Liver (tissue), 3 donors: ENCODE measurements at regions not wholly inside any gene's neighbourhood (a gene's known extent, or its start where the extent isn't known, plus 50 kb on each side); places are given as distances from the start of the nearest gene placed in this dataset.

Experiments used
- EGR1 ChIP-seq, 2 donors: IDR thresholded peaks; 2 replicates each; pipeline ENCODE4 v1.6.1; 2016 to 2018; ENCODE audit warnings: antibody characterized with exemption in 2 of 2, low read depth in 2 of 2
- FOXA1 ChIP-seq: IDR thresholded peaks from 2 replicates; pipeline ENCODE4 v1.6.1; 2016; ENCODE audit warnings: antibody characterized with exemption
- GABPA ChIP-seq, 2 donors: IDR thresholded peaks in 1 of 2; conservative IDR thresholded peaks in 1 of 2; 2 replicates each; pipeline ENCODE4 v1.6.1; 2016; ENCODE audit warnings: antibody characterized with exemption in 2 of 2, mild to moderate bottlenecking in 1 of 2, moderate library complexity in 1 of 2
- JUND ChIP-seq, 2 donors: IDR thresholded peaks; 2 replicates each; pipeline ENCODE4 v1.6.1; 2016; ENCODE audit warnings: antibody characterized with exemption in 2 of 2
- NR2F2 ChIP-seq: IDR thresholded peaks from 2 replicates; pipeline ENCODE4 v1.6.1; 2016; ENCODE audit warnings: antibody characterized with exemption
- RAD21 ChIP-seq, 2 donors: IDR thresholded peaks; 2 replicates each; pipeline ENCODE4 v1.6.1; 2016; ENCODE audit warnings: antibody characterized with exemption in 2 of 2, mild to moderate bottlenecking in 2 of 2
- SP1 ChIP-seq: IDR thresholded peaks from 2 replicates; pipeline ENCODE4 v1.6.1; 2018; ENCODE audit warnings: antibody characterized with exemption, mild to moderate bottlenecking
- TAF1 ChIP-seq: conservative IDR thresholded peaks from 2 replicates; pipeline ENCODE4 v1.6.1; 2016; ENCODE audit warnings: antibody characterized with exemption, mild to moderate bottlenecking
- YY1 ChIP-seq: IDR thresholded peaks from 2 replicates; pipeline ENCODE4 v1.6.1; 2016; ENCODE audit warnings: antibody characterized with exemption, mild to moderate bottlenecking
- TF ChIP-seq, protein P1 (sequence below): fragments of 150-350 bp; IDR thresholded peaks from 2 replicates; pipeline ENCODE4 v1.5.1; 2017; ENCODE audit warnings: improper control_type of control experiment, low read depth, low read length; ENCODE audit not compliant: missing input control
- TF ChIP-seq, protein P2 (sequence below): IDR thresholded peaks from 2 replicates; pipeline ENCODE4 v1.6.1; 2016; ENCODE audit warnings: antibody characterized with exemption
- TF ChIP-seq, protein P3 (sequence below): IDR thresholded peaks from 2 replicates; pipeline ENCODE4 v1.6.1; 2016; ENCODE audit warnings: antibody characterized with exemption
- TF ChIP-seq, protein P4 (sequence below): IDR thresholded peaks from 2 replicates; pipeline ENCODE4 v1.6.1; 2016; ENCODE audit warnings: antibody characterized with exemption, mild to moderate bottlenecking
- TF ChIP-seq, protein P5 (sequence below): IDR thresholded peaks from 2 replicates; pipeline ENCODE4 v1.6.1; 2016; ENCODE audit warnings: antibody characterized with exemption
- donor health status: healthy.
- donor health status: healthy.

DNA sequence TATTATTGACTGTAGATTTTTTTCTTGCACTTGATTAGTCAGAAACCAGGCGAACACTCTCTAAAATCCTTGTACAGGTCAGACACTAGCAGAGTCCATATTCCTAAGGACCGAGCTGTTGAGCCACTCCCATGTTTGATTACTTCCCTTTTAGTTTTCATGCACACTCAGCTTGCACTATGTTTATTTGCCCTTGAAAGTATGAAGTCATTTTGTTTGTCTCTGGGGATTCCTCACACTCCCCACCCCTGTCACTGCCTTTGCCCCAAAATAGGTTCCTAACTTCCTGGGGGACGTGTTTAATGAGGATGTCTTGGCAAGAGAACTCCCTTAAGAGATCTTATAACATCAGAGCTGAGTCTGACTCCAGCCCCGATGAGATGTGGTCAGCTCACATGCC lies 182.1 kb downstream of the EVX1 start:
- TF ChIP-seq, protein P1, sequence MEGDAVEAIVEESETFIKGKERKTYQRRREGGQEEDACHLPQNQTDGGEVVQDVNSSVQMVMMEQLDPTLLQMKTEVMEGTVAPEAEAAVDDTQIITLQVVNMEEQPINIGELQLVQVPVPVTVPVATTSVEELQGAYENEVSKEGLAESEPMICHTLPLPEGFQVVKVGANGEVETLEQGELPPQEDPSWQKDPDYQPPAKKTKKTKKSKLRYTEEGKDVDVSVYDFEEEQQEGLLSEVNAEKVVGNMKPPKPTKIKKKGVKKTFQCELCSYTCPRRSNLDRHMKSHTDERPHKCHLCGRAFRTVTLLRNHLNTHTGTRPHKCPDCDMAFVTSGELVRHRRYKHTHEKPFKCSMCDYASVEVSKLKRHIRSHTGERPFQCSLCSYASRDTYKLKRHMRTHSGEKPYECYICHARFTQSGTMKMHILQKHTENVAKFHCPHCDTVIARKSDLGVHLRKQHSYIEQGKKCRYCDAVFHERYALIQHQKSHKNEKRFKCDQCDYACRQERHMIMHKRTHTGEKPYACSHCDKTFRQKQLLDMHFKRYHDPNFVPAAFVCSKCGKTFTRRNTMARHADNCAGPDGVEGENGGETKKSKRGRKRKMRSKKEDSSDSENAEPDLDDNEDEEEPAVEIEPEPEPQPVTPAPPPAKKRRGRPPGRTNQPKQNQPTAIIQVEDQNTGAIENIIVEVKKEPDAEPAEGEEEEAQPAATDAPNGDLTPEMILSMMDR: no peak
- TF ChIP-seq EGR1 (IDR thresholded peaks at IDR 0.05; ENCODE audit: low read depth in 2 of 2) (no peak), FOXA1 (no peak), SP1 (no peak), NR2F2 (no peak), TAF1 (no peak), JUND (IDR thresholded peaks at IDR 0.05) (no peak), RAD21 (IDR thresholded peaks at IDR 0.05) (no peak), GABPA (IDR thresholded peaks at IDR 0.05 in 1 of 2, conservative IDR thresholded peaks at IDR 0.05 in 1 of 2) (no peak), YY1 (no peak)
- TF ChIP-seq, protein P2, sequence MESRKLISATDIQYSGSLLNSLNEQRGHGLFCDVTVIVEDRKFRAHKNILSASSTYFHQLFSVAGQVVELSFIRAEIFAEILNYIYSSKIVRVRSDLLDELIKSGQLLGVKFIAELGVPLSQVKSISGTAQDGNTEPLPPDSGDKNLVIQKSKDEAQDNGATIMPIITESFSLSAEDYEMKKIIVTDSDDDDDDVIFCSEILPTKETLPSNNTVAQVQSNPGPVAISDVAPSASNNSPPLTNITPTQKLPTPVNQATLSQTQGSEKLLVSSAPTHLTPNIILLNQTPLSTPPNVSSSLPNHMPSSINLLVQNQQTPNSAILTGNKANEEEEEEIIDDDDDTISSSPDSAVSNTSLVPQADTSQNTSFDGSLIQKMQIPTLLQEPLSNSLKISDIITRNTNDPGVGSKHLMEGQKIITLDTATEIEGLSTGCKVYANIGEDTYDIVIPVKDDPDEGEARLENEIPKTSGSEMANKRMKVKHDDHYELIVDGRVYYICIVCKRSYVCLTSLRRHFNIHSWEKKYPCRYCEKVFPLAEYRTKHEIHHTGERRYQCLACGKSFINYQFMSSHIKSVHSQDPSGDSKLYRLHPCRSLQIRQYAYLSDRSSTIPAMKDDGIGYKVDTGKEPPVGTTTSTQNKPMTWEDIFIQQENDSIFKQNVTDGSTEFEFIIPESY: no peak
- TF ChIP-seq, protein P3, sequence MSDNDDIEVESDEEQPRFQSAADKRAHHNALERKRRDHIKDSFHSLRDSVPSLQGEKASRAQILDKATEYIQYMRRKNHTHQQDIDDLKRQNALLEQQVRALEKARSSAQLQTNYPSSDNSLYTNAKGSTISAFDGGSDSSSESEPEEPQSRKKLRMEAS: no peak
- TF ChIP-seq, protein P4, sequence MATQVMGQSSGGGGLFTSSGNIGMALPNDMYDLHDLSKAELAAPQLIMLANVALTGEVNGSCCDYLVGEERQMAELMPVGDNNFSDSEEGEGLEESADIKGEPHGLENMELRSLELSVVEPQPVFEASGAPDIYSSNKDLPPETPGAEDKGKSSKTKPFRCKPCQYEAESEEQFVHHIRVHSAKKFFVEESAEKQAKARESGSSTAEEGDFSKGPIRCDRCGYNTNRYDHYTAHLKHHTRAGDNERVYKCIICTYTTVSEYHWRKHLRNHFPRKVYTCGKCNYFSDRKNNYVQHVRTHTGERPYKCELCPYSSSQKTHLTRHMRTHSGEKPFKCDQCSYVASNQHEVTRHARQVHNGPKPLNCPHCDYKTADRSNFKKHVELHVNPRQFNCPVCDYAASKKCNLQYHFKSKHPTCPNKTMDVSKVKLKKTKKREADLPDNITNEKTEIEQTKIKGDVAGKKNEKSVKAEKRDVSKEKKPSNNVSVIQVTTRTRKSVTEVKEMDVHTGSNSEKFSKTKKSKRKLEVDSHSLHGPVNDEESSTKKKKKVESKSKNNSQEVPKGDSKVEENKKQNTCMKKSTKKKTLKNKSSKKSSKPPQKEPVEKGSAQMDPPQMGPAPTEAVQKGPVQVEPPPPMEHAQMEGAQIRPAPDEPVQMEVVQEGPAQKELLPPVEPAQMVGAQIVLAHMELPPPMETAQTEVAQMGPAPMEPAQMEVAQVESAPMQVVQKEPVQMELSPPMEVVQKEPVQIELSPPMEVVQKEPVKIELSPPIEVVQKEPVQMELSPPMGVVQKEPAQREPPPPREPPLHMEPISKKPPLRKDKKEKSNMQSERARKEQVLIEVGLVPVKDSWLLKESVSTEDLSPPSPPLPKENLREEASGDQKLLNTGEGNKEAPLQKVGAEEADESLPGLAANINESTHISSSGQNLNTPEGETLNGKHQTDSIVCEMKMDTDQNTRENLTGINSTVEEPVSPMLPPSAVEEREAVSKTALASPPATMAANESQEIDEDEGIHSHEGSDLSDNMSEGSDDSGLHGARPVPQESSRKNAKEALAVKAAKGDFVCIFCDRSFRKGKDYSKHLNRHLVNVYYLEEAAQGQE: no peak
- TF ChIP-seq, protein P5, sequence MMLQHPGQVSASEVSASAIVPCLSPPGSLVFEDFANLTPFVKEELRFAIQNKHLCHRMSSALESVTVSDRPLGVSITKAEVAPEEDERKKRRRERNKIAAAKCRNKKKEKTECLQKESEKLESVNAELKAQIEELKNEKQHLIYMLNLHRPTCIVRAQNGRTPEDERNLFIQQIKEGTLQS: no peak
